ENCODE measurements at regions not wholly inside any gene's neighbourhood (a gene's known extent, or its start where the extent isn't known, plus 50 kb on each side); places are given as distances from the start of the nearest gene placed in this dataset.

GRCh38 chr4:180805101-180805500, 1438.1 kb upstream of the TENM3 start:
- Histone ChIP-seq H3K4me3 (ENCODE audit: extremely low read depth, insufficient read depth, low read length, poor library complexity, severe bottlenecking) (no peak overlapping the region), H3K4me1 (ENCODE audit: control insufficient read depth, insufficient read depth, low read length, poor library complexity, severe bottlenecking) (no peaks in the 10 kb centered on the region), H3K27ac (ENCODE audit: low read depth, low read length, severe bottlenecking) (no peak overlapping the region), H3K9me3 (ENCODE audit: control insufficient read depth, low read length) (no peaks in the 10 kb centered on the region), H3K36me3 (ENCODE audit: control insufficient read depth, insufficient read depth, low read length) (no peaks in the 10 kb centered on the region)
- 88% methylated on average over 1 of the region's 4 CpGs; no CpG with 5 or more reads in 1 of the 2 experiments for WGBS, 2 experiments (ENCODE audit: insufficient coverage in 2 of 2)

GRCh38 chr4:180808862-180809261, 1434.3 kb upstream of the TENM3 start:
- 97% methylated on average over 2 of the region's 2 CpGs; no CpG with 5 or more reads in 1 of the 2 experiments for WGBS, 2 experiments (ENCODE audit: insufficient coverage in 2 of 2)
- Histone ChIP-seq H3K4me1 (ENCODE audit: control insufficient read depth, insufficient read depth, low read length, poor library complexity, severe bottlenecking) (no peaks in the 10 kb centered on the region), H3K27ac (ENCODE audit: low read depth, low read length, severe bottlenecking) (no peak overlapping the region), H3K36me3 (ENCODE audit: control insufficient read depth, insufficient read depth, low read length) (no peaks in the 10 kb centered on the region), H3K9me3 (ENCODE audit: control insufficient read depth, low read length) (no peaks in the 10 kb centered on the region), H3K4me3 (ENCODE audit: extremely low read depth, insufficient read depth, low read length, poor library complexity, severe bottlenecking) (no peak overlapping the region)

- no peak overlapping the region for H3K27ac ChIP-seq (ENCODE audit: low read depth, low read length, severe bottlenecking)
- WGBS, 2 experiments (ENCODE audit: insufficient coverage in 2 of 2): 81 to 86% methylated on average over 2 to 3 of the region's 4 CpGs
- H3K9me3 ChIP-seq (ENCODE audit: control insufficient read depth, low read length): no peaks in the 10 kb centered on the region
- H3K4me1 ChIP-seq (ENCODE audit: control insufficient read depth, insufficient read depth, low read length, poor library complexity, severe bottlenecking): no peaks in the 10 kb centered on the region
- no peaks in the 10 kb centered on the region for H3K36me3 ChIP-seq (ENCODE audit: control insufficient read depth, insufficient read depth, low read length)
- H3K4me3 ChIP-seq (ENCODE audit: extremely low read depth, insufficient read depth, low read length, poor library complexity, severe bottlenecking): no peak overlapping the region
Measured at GRCh38 chr4:180809439-180809838, 1433.8 kb upstream of the TENM3 start.

GRCh38 chr4:180810581-180810980, 1432.6 kb upstream of the TENM3 start:
- no peaks in the 10 kb centered on the region for H3K4me1 ChIP-seq (ENCODE audit: control insufficient read depth, insufficient read depth, low read length, poor library complexity, severe bottlenecking)
- no CpG with 5 or more reads among the region's 1 CpG for WGBS, 2 experiments (ENCODE audit: insufficient coverage in 2 of 2)
- H3K4me3 ChIP-seq (ENCODE audit: extremely low read depth, insufficient read depth, low read length, poor library complexity, severe bottlenecking): no peak overlapping the region

GRCh38 chr4:180811556-180811955, 1431.6 kb upstream of the TENM3 start:
- Histone ChIP-seq H3K9me3 (ENCODE audit: control insufficient read depth, low read length) (no peaks in the 10 kb centered on the region), H3K4me3 (ENCODE audit: extremely low read depth, insufficient read depth, low read length, poor library complexity, severe bottlenecking) (no peak overlapping the region), H3K36me3 (ENCODE audit: control insufficient read depth, insufficient read depth, low read length) (no peaks in the 10 kb centered on the region), H3K27ac (ENCODE audit: low read depth, low read length, severe bottlenecking) (no peak overlapping the region), H3K4me1 (ENCODE audit: control insufficient read depth, insufficient read depth, low read length, poor library complexity, severe bottlenecking) (no peaks in the 10 kb centered on the region)
- WGBS, 2 experiments (ENCODE audit: insufficient coverage in 2 of 2): no CpG with 5 or more reads among the region's 1 CpG

More at GRCh38 chr4:180810581-180810980, 1432.6 kb upstream of the TENM3 start:
- Histone ChIP-seq H3K27ac (ENCODE audit: low read depth, low read length, severe bottlenecking) (no peak overlapping the region), H3K9me3 (ENCODE audit: control insufficient read depth, low read length) (no peaks in the 10 kb centered on the region), H3K36me3 (ENCODE audit: control insufficient read depth, insufficient read depth, low read length) (no peaks in the 10 kb centered on the region)

- Histone ChIP-seq H3K36me3 (ENCODE audit: control insufficient read depth, insufficient read depth, low read length) (no peaks in the 10 kb centered on the region), H3K27ac (ENCODE audit: low read depth, low read length, severe bottlenecking) (no peak overlapping the region), H3K4me1 (ENCODE audit: control insufficient read depth, insufficient read depth, low read length, poor library complexity, severe bottlenecking) (no peaks in the 10 kb centered on the region), H3K9me3 (ENCODE audit: control insufficient read depth, low read length) (no peaks in the 10 kb centered on the region), H3K4me3 (ENCODE audit: extremely low read depth, insufficient read depth, low read length, poor library complexity, severe bottlenecking) (no peak overlapping the region)
- WGBS, 2 experiments (ENCODE audit: insufficient coverage in 2 of 2): no CpG with 5 or more reads among the region's 2 CpGs
Measured at GRCh38 chr4:180812783-180813182, 1430.4 kb upstream of the TENM3 start.

GRCh38 chr4:180814875-180815417, 1428.3 kb upstream of the TENM3 start:
- no peak overlapping the region for H3K27ac ChIP-seq (ENCODE audit: low read depth, low read length, severe bottlenecking)
- no peaks in the 10 kb centered on the region for H3K9me3 ChIP-seq (ENCODE audit: control insufficient read depth, low read length)
- no peaks in the 10 kb centered on the region for H3K4me1 ChIP-seq (ENCODE audit: control insufficient read depth, insufficient read depth, low read length, poor library complexity, severe bottlenecking)
- no peak overlapping the region for H3K4me3 ChIP-seq (ENCODE audit: extremely low read depth, insufficient read depth, low read length, poor library complexity, severe bottlenecking)
- 100% methylated on average over 2 of the region's 3 CpGs; no CpG with 5 or more reads in 1 of the 2 experiments for WGBS, 2 experiments (ENCODE audit: insufficient coverage in 2 of 2)
- H3K36me3 ChIP-seq (ENCODE audit: control insufficient read depth, insufficient read depth, low read length): no peaks in the 10 kb centered on the region

- H3K4me1 ChIP-seq (ENCODE audit: control insufficient read depth, insufficient read depth, low read length, poor library complexity, severe bottlenecking): no peaks in the 10 kb centered on the region
- no peak overlapping the region for H3K27ac ChIP-seq (ENCODE audit: low read depth, low read length, severe bottlenecking)
- 90 to 96% methylated on average over 6 of the region's 6 CpGs for WGBS, 2 experiments (ENCODE audit: insufficient coverage in 2 of 2)
- H3K4me3 ChIP-seq (ENCODE audit: extremely low read depth, insufficient read depth, low read length, poor library complexity, severe bottlenecking): no peak overlapping the region
- no peaks in the 10 kb centered on the region for H3K36me3 ChIP-seq (ENCODE audit: control insufficient read depth, insufficient read depth, low read length)
- no peaks in the 10 kb centered on the region for H3K9me3 ChIP-seq (ENCODE audit: control insufficient read depth, low read length)
Measured at GRCh38 chr4:180817529-180817928, 1425.7 kb upstream of the TENM3 start.

- no peak overlapping the region for H3K4me3 ChIP-seq (ENCODE audit: extremely low read depth, insufficient read depth, low read length, poor library complexity, severe bottlenecking)
- H3K36me3 ChIP-seq (ENCODE audit: control insufficient read depth, insufficient read depth, low read length): no peaks in the 10 kb centered on the region
- no peaks in the 10 kb centered on the region for H3K9me3 ChIP-seq (ENCODE audit: control insufficient read depth, low read length)
- H3K27ac ChIP-seq (ENCODE audit: low read depth, low read length, severe bottlenecking): no peak overlapping the region
- 83 to 86% methylated on average over 1 of the region's 2 CpGs for WGBS, 2 experiments (ENCODE audit: insufficient coverage in 2 of 2)
- H3K4me1 ChIP-seq (ENCODE audit: control insufficient read depth, insufficient read depth, low read length, poor library complexity, severe bottlenecking): no peaks in the 10 kb centered on the region
Measured at GRCh38 chr4:180823108-180823507, 1420.1 kb upstream of the TENM3 start.

GRCh38 chr4:180827232-180828009, 1415.8 kb upstream of the TENM3 start:
- H3K9me3 ChIP-seq (ENCODE audit: control insufficient read depth, low read length): no peaks in the 10 kb centered on the region
- no peaks in the 10 kb centered on the region for H3K4me1 ChIP-seq (ENCODE audit: control insufficient read depth, insufficient read depth, low read length, poor library complexity, severe bottlenecking)
- no peak overlapping the region for H3K27ac ChIP-seq (ENCODE audit: low read depth, low read length, severe bottlenecking)
- WGBS, 2 experiments (ENCODE audit: insufficient coverage in 2 of 2): 85 to 91% methylated on average over 6 of the region's 7 CpGs
- no peaks in the 10 kb centered on the region for H3K36me3 ChIP-seq (ENCODE audit: control insufficient read depth, insufficient read depth, low read length)
- no peak overlapping the region for H3K4me3 ChIP-seq (ENCODE audit: extremely low read depth, insufficient read depth, low read length, poor library complexity, severe bottlenecking)

GRCh38 chr4:180828455-180829018, 1414.7 kb upstream of the TENM3 start:
- Histone ChIP-seq H3K4me1 (ENCODE audit: control insufficient read depth, insufficient read depth, low read length, poor library complexity, severe bottlenecking) (no peaks in the 10 kb centered on the region), H3K36me3 (ENCODE audit: control insufficient read depth, insufficient read depth, low read length) (no peaks in the 10 kb centered on the region), H3K27ac (ENCODE audit: low read depth, low read length, severe bottlenecking) (no peak overlapping the region), H3K9me3 (ENCODE audit: control insufficient read depth, low read length) (no peaks in the 10 kb centered on the region), H3K4me3 (ENCODE audit: extremely low read depth, insufficient read depth, low read length, poor library complexity, severe bottlenecking) (no peak overlapping the region)
- no CpG with 5 or more reads among the region's 2 CpGs for WGBS, 2 experiments (ENCODE audit: insufficient coverage in 2 of 2)

All from mesodermal cell (in vitro differentiated cells).